ENCODE measurements at regions not wholly inside any gene's neighbourhood (a gene's known extent, or its start where the extent isn't known, plus 50 kb on each side); places are given as distances from the start of the nearest gene placed in this dataset.
A peak's percentile ranks its signal among the peaks of the same experiment; 100 is the strongest.

DNA sequence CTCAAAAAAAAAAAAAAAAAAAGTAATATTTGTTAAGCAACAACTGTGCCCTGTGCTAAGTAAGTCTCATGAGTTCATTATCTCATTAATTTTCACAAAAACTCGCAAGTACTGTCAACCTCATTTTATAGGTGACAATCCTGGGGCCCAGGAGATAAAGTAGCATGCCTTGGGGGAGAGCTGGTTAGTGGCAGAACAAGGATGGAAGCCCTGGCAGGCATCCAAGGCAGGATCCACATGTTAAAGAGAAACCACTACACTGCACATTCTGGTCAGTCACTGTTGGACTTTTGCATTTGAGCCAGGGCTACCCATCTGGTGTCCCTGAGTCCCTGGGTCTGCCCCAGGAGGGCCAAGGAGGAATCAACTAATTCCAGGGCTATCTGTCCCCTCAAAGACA is 54.6 kb downstream of the ZFP36L2 start:
- DNase-seq: no peak

DNA sequence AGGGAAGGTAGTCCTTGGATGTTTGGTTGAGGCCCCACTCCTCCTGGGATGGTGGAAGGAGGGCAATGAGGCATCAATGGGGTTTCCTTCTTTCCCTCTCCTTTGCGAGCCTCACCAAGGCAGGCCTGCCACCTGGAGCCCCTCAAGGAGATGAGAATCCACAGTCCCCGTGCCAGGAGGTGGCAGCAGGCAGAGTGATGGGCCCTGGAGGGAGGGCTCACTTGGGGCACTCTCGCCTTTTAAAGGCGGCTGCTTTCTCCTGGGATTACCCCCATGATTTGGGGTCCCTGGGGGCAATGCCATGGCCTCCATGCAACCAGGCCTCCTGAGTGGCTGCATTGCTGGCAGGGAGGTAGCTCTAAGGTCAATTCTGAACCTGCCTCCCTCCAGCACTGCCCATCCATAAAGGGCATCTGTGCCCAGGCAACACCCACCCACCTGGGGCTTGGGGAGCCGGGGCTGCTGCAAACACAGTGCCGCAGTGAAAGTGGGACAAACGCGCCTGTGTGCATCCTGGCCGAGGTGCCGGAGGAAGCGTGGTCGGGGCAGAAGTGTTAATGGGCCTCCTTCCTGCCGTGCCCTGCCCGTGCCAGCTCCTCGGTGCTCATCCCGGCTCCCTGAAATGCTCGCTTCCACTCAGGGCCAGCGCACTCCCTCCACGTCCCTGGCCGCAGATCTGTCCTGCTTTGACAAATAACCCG is 55.9 kb downstream of the ZFP36L2 start:
- DNase-seq: peak; percentile 73

DNA sequence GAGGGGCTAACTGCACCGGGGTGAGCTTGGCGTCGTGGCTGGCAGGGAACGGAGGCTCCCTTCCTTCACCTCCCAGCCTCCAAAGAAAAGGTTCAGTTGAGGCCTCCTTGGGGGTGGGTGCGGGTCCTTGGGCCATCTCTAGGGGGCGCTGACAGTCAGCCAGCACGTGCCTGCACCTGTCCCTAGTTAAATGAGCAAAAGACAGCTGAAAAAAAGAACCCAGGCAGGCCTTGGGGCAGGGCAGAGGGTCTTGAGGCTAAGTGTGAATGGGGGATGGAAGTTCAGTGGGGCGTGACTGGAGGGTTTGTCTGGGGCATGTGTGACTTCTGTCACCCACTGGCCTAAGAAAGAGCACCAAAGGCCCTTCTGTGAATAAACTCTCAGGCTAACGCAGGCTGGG is 56.4 kb downstream of the ZFP36L2 start:
- DNase-seq: no peak

DNA sequence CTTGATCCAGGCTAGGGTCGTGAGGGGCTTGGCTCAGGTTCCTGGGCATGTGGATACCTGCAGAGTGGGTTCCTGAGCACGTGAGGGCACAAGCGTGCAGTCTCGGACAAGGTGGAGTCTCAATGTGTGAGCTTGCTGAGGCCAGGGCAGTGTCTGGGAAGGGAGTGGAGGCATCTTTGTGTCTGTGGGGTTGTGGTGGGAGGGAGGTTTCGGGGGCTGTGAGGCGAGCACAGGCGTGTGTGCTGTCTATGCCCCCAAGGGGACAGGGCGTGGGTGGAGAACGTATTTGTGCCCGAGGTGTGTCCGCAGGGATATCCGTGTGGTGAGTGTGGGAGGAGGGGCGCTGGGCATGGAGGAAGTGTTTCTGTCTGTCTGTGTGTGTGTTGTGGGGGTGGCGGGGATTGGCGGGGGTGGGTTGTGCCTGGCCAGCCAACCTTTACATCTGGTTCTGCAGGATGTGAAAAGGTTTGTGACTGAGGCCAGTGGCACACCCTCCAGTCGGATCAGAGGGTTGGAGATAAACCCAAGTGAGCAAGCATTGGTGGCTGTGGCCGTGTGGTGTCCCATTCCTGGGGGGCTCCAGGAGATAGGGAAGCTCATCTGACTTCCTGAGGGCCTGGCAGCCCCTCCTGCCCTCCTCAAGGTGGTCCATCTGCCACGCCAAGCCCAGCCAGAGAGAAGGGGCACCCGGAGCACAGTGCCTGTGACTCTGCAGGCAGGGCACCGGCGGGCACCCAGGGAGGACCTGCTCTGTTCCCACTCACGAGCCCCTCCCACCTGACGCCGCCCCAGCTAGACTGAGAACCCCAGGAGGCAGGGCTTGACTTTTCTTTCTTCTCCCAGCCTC is 57.1 kb downstream of the ZFP36L2 start:
- DNase-seq: no peak

DNA sequence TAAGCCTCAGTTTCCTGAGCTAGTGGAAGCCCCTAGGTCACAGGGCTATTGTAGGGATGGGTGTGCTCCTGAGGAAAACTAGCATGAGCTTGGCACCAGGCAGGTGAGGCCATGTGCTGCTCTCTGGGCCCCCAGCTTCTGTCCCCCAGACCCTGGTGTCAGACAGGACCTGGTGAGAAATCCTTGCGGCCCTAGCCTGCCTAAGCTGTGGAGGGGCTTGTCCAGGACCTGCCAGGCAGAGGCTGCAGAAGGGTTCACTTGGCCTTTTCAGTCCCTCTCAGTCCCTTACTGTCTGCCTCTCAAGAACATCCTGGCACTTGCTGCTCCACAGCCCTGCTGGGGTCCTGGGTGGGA is 58.4 kb downstream of the ZFP36L2 start:
- DNase-seq: no peak

DNA sequence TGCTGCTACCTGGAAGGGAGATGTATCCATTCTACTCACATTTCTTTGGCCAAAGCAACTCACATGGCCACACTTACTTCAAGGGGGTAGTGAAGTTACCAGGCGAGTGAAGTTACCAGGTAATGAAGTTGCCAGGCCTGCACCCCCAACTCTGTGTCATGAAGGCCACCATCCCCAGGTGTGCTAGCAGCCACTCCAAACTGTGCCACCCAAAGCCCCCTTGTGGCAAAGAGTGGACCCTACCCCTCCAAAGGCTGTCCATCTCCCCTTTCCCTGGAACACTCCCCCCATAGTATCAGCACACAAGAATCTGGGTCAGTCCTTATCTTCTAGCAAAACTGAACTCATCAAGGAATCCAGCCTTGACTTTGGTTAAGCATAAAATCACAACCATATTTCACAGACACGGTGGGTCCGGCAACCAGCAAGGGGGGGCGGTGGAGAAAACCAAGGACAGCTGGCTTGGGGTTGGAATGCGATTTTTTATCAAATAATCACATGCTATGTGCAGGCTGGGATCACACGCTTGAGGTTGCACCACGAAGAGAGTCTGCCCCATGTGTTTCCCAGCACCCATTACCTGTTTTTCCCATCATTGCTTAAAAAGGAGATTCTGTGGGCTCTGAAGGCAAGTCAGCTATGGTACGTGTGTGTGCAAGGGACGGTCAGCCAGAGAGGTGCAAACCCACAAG is 60.9 kb downstream of the ZFP36L2 start:
- DNase-seq: no peak

DNA sequence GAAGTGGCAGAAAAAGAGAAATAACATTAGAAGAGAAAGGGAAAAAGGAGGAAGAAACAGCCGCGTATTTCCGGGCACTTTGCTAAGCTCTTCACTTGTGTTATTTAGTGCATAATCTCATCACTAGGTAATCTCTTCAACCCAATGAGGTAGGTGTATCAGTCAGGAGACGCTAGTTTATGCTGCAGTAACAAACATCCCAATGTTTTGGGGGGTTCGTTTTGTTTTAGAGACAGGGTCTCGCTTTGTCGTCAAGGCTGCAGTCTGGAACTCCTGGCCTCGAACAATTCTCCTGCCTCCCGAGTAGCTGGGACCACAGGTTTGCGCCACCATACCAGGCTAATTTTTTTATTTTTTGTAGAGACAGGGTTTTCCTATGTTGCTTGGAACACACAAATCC is 61.7 kb downstream of the ZFP36L2 start:
- no peak for DNase-seq

DNA sequence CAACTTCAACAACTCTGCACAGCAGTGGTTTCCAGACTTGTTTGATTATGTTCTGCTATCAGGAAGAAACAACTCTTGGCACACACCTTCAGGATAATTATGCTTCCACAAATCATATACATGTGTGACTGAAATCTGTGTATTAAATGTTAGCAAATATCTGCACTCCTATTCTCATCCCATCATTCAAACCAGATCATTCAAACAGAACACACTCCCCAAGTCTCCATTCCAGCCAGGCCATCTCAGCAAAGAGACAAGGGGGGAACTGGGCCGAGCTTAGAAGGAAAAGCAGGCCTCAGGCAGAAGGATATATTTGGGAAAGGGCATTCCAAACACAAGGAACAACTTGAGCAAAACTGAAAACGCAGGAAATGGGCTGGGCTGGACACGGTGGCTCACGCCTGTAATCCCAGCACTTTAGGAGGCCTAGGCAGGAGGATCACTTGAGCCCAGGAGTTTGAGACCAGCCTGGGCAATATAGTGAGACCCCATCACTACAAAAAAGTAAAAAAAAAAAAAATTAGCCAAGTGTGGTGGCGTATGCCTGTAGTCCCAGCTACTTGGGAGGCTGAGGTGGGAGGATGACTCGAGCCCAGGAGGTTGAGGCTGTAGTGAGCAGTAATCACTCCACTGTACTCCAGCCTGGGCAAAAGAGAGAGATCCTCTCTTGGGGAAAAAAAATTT is 62.7 kb downstream of the ZFP36L2 start:
- no peak for DNase-seq

DNA sequence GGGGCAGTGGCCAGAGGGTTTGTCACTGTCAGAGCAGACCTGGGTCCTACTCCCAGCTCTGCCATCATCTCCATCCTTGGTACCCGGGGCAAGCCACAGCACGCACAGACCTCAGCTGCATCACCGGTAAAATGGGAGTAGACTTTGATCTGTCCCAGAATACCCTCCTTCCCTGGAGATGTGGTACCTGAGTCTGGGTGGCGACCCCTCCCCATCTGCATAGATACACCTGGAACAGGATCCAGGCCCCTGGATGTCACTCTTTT is 64.0 kb downstream of the ZFP36L2 start:
- no peak for DNase-seq

DNA sequence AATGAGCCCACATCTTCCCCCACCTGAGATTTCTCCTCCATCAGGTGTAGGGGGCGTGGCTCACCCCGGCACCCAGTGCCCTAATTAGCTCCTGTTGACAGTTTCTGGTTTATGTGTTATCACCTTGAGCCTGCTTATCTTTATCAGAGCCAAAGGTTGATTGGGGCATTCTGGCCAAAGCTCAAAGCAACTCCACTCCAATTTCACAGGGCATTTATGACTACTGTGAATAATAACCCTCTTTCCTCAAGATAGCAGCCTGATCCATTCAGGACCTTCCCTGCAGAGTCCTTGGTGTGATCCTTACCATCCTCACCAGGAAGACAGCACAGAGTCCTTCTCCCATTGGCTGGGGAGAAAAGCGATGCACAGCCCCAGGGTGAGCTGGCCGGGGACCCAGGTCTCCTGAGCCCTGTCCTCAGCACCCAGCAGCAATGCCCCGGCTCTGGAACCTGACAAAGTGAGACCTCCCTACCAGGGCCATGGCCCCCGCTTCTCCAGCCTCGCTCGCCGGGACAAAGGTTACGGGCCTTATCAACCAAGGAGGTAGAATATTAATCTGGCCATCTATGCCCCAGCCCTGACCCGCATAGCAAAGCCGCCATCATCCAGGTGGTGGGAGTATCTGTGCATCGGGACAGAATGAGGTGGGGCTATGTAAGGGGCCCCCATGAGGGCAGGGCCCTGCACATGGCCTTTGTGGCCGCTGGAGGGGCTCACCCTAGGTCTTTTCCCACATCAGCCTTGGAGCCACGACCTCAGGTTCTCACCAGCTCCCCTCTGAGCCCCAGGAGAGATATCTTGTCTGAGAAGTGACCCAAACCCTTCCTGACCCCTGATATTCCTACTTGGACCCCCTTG is 64.5 kb downstream of the ZFP36L2 start:
- DNase-seq: no peak

DNA sequence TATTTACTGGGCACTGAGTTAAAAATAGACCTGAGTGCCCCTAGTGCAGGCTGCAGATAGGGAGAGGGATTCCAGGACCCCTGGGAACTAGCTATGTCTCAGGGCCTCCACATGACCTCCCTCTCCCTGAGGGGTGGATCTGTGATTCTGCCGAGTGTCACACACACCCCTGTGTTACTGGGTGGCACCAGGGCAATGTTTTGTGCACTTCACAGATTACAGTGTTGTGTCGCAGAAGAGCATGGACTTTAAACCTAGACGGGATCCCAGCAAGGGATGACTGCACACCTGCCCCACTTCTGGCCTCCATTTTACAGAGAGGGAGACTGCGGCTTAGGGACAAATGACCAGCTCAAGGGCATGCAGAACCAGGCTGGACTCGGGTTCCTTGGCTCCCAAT is 65.6 kb downstream of the ZFP36L2 start:
- DNase-seq: no peak

DNA sequence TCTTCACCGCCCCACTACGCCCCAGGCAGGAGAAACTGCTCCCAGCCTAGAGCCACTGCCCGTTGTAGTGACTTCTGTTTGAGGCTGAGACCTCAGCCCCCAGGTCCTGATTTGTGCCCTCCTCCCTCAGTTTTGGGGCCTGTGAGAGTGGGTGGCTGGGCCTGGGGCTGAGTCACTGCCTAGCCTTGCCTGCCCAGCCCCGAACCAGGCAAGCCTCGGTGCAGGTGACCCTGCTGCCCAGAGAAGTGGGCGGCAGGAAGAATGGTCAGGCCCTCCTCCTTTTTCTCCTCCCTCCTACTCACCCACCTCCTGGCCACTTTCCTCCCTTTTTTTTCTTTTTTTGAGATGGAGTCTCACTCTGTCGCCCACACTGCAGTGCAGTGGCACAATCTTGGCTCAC is 66.6 kb downstream of the ZFP36L2 start:
- DNase-seq: no peak

DNA sequence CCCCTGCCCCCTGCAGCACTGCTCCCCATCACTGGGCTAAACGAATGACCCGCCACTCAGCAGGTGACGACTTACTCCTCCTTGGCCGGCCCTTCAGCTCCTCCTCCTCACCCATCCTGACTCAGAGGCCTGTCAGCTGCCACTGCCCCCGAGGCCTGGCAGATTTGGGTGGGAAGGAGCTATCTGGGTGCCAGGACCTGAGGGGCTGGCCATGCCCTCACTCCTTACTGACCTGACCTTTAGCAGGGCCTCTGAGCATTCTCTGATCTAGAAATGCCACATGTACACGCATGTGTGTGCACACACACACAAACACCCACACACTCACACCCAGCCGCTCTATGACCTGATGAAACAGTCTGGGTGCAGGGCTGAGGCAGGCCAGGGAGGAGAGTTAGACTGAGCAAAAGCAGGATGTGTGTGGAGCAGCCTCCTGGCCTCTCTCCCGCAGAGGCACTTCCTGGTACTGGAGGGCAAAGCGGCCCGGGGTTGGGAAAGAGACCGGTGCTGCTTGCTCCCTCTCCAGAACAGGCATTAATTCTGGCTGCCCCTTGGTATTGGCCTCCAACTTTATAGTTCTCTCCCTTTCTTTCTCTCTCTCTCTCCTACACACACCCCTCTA is 68.0 kb downstream of the ZFP36L2 start:
- peak; percentile 64 for DNase-seq

DNA sequence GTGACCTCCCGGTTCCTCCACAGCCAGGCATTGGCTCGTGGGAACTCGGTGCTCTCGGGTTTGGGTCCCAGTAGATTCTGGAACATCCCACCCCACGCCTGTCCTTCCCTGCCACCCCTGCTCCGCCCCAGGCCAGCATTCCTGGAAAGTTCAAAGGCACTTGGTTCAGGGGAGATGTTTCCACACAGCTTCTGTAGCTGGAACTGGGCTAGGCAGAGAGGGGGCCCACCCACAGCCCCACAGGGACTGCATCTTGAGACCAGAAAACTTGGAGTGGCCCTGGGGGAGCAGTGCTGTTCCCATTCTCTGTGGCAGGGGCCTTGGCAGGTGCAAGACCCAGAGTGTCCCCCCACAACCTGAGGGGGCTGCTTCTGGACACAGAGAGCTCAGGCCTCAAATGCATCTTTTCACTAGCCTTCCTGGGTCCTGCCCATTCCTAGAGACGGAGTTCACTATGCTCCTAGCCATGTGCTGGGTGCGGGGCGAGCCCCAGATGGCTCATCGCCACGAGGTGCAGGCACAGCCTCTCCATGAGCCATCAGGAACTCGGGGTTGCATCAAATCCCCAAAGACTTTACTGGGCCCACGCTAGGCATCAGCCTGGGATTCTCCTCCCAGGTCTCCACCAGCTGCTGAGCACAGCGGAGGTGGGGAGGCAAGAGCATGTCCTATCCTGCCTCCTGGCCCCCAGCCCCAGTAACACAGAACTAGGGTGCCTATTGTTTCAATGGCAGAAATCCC is 68.7 kb downstream of the ZFP36L2 start:
- DNase-seq: no peak

DNA sequence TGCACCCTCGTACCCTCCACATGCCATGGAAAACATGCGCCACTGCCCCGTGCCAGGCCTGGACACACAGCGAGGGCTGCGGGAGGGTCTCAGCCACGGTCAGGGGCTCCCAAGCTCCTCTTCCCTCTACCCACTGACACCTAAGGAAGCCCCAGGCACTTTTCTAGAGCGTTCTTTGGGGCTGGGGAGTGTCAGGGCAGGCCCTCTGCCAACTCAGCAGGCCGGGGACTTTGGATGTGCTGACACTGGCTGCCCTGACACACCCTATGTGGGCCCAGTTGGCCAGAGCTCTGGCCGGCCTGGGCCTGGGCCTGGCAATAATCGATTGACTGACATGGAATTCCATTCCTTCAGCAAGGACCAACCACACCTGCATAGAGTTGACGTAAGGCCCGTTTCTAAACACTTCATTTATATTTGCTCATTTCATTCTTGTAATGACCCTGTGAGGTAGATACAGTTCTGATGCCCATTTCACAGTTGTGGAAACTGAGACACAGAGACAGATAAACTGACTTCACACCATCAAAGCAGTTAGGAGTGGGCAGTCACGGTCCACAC is 70.5 kb downstream of the ZFP36L2 start:
- no peak for DNase-seq

DNA sequence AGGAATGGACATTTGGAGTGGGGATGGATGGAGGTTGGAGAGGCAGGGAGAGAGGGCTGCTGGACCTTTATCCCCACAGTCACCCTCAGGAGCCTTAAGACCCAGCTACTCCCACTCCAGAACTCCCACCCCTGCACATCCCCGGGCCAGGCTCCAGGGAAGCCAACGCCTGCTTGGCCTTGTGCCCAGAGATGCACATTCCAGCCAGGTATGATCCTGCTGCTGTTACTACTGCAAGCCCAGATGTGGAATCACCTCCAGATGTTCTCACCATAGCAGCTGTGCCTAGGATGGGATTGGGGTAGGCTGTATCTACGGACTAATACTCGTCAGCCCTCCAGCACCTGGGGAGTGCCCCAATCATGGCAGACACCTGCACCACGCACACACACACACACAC is 71.7 kb downstream of the ZFP36L2 start:
- DNase-seq: no peak

DNA sequence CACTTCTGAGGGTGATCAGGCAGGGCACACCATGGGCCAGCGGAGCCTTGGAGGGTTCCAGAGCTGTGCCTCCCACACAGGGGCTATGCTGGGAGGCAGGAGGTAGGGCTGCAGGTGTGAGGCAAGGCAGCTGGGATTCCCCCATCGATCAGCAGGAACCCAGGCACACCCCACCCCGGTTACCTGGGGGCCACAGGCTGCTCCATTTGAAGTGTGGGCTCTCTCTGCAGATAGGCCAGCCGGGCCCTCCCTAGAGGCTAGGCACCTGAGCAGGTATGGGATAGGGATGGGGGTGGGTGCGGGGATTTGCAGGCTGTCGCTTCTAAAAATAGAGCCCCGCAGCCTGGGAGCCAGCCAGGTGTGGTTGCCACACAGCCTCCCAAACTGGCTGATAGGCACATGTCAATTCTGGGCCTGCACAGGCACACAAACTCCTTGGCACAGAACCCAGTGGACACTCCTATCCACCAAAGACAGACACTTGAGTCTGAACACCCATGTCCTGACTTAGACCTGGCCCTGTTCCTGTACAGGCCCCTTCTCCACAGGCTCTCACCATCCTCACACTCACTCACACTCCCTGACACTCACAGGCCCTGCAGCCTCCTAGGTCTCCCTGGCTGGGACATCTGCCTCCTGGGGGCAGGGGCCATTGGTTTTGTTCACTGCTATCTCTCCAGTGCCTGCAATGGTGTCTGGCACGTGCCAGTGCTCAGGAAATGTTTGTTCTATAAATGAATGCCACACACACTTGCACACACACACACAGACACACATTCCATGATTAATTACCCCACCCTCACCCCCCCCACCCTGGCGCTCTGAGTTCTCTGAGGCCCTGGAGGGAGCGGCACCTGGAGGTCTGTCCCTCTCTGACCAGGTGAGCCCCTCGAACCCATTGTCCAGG is 73.4 kb downstream of the ZFP36L2 start:
- DNase-seq: no peak

DNA sequence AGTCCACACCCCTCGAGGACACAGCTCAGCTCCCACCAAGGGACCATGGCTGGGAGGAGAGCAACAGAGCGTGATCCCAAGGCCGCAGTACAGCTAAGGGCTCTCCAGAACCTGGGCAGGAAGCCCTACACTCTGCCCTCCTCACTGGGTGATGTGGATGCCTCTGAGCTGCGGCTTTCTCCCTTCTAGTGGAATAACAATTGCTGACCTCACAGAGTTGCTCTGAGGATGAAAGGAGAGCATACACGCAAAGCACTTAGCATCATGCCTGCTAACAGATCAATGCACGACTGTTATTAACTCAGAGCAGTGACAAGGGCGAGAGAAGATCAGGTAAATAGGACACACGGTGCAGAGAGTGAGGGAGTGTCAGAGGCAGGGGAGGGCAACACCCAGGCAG is 74.2 kb downstream of the ZFP36L2 start:
- no peak for DNase-seq

DNA sequence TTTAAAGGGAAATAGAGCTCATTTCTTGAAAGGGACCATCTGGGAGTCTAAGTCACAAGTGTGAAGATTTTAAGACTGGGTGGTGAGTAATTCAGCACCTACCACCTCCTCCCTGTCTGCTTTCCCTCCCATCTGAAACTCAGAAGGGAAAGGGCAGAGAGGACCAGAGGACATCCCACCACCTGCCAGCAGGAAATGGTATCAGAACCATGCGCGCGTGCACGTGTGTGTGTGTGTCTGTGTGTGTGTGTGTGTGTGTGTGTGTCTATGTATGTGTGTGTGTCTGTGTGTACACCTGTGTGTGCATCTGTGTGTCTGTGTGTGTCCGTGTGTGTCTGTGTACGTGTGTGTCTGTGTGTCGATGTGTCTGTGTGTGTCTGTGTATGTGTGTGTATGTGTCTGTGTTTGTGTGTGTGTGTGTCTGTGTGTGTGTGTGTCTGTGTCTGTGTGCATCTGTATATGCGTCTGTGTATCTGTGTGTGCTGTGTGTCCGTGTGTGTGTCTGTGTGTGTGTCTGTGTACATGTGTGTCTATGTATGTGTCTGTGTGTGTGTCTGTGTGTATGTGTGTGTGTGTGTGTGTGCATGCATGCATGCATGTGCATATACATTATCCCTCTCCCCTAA is 76.8 kb downstream of the ZFP36L2 start:
- no peak for DNase-seq

DNA sequence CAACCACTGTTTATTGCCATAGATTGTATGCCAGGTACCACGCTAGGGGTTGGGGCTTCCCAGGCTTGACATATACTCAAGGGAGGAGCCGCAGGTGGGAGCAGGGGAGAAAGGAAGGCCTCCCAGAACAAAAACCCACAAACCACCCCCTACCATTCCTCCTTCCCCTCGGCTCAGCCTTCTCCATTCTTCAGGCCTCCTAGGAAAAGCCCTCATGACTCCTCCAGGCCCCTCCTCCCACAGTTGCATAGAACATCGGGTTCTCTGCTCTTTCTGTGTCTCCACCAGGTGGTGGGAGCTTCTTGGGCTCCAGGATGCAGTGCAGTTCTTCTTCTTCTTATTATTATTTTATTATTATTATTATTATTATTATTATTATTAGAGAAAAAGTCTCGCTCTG is 80.3 kb downstream of the ZFP36L2 start:
- DNase-seq: no peak
